ENCODE measurements at regions not wholly inside any gene's neighbourhood (a gene's known extent, or its start where the extent isn't known, plus 50 kb on each side); places are given as distances from the start of the nearest gene placed in this dataset.

DNA sequence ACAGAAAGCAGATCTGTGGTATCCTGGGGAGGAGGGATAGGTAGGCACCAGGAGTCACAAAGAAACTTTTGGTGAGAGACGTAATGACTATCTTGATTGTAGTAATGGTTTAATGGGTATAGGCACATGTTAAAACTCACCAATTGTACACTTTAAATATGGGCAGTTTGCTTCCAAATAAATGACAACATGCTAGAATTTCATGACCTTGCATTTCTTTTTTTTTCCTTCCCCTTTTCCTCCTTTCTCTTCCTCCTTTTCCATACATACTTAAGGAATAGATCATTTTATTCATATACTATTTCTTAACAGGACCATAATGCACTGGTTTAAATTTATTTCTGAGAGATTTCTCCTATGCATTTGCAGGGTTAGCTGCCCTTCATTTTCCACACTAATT is 341.8 kb downstream of the TMEM182 start:
- Histone ChIP-seq H3K9me3 (no peaks in the 10 kb centered on the region), H3K36me3 (no peaks in the 10 kb centered on the region)

DNA sequence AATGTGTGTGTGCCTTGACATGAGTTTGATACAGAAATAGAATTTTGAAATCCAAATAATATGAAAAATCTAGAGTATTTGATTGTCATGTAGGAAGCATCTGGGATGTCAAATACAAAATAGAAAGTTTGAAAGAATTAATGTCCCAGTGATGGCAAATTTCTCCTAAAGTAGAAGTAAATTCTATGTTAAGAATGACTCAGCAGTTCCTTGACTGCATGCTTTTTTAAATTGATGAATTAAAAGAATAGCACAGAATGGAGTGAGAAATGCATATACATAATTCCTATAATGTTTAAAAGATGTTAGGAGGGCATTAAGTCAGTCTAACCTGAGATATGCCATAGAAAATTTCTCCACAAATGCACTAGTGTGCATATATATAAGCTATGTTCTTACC is 357.5 kb downstream of the TMEM182 start:
- H3K4me3 ChIP-seq, result no peak overlapping the region
- no peaks in the 10 kb centered on the region for H3K27me3 ChIP-seq
- no peaks in the 10 kb centered on the region for H3K36me3 ChIP-seq
- ATAC-seq (no peak), DNase-seq (no peak)
- TF ChIP-seq, protein P1, sequence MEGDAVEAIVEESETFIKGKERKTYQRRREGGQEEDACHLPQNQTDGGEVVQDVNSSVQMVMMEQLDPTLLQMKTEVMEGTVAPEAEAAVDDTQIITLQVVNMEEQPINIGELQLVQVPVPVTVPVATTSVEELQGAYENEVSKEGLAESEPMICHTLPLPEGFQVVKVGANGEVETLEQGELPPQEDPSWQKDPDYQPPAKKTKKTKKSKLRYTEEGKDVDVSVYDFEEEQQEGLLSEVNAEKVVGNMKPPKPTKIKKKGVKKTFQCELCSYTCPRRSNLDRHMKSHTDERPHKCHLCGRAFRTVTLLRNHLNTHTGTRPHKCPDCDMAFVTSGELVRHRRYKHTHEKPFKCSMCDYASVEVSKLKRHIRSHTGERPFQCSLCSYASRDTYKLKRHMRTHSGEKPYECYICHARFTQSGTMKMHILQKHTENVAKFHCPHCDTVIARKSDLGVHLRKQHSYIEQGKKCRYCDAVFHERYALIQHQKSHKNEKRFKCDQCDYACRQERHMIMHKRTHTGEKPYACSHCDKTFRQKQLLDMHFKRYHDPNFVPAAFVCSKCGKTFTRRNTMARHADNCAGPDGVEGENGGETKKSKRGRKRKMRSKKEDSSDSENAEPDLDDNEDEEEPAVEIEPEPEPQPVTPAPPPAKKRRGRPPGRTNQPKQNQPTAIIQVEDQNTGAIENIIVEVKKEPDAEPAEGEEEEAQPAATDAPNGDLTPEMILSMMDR (IDR thresholded peaks at IDR 0.05), result no peak
- intact Hi-C loops (cut with DNase I), result no loop called here
- no peaks in the 10 kb centered on the region for H3K4me1 ChIP-seq
- no peak overlapping the region for H3K27ac ChIP-seq
- H3K9me3 ChIP-seq, result no peaks in the 10 kb centered on the region

More for the DNA sequence above, 341.8 kb downstream of the TMEM182 start:
- no peak for ATAC-seq
- no peak for DNase-seq
- intact Hi-C loops (cut with DNase I), result no loop called here
- Histone ChIP-seq H3K27ac (no peak overlapping the region), H3K4me3 (no peak overlapping the region), H3K27me3 (no peaks in the 10 kb centered on the region), H3K4me1 (no peaks in the 10 kb centered on the region)
- WGBS, 2 donors, result 63 to 82% methylated on average over 1 of the region's 1 CpG
- TF ChIP-seq, protein P1 (IDR thresholded peaks at IDR 0.05), result no peak

DNA sequence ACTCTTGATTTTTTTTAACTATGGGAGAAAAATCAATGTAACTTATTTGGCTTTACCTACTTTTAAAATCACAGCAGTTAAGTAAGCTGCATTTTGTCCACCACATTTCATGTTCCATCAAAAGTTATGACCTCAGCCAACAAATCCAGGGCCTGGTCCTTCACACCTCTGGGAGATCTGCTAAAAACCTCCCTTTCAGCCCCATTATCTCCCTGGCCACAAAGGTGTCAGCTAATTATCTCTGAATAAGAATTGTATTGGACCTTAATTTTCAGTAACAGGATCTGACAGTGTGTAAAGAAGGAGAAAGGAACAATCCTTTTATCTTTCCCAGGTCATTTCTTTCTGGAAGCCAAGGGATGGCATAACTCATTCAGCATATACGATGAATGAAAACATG is 359.3 kb downstream of the TMEM182 start:
- no peaks in the 10 kb centered on the region for H3K4me1 ChIP-seq
- H3K4me3 ChIP-seq, result no peak overlapping the region
- WGBS, 2 donors, result 64 to 68% methylated on average over 1 of the region's 1 CpG
- TF ChIP-seq, protein P1 (IDR thresholded peaks at IDR 0.05), result no peak
- no peak for ATAC-seq
- H3K36me3 ChIP-seq, result no peaks in the 10 kb centered on the region
- intact Hi-C loops (cut with DNase I), result no loop called here
- no peaks in the 10 kb centered on the region for H3K9me3 ChIP-seq
- H3K27me3 ChIP-seq, result no peaks in the 10 kb centered on the region
- H3K27ac ChIP-seq, result no peak overlapping the region
- DNase-seq, result no peak

DNA sequence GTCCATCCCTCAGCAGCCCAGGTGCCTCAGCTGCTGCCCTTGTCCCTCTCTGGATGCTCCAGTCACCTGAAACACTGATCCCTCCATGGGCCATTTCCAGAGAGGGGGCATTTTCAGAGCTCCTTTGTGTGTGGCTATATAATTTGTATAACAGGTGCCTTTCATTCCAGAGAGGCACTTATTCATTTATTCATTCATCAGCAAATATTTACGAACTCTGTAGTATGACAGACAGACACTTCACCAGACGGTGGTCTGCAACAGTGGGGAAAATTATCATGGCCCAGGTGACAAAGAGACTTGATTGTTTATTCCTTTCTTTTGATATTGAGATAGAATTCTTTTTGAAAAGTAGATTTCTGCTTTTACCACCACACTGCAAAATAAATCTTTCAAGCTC is 361.7 kb downstream of the TMEM182 start:
- Histone ChIP-seq H3K27ac (no peak overlapping the region), H3K27me3 (no peaks in the 10 kb centered on the region), H3K4me1 (no peaks in the 10 kb centered on the region), H3K4me3 (no peak overlapping the region), H3K9me3 (no peaks in the 10 kb centered on the region), H3K36me3 (no peaks in the 10 kb centered on the region)
- 82 to 86% methylated on average over 2 of the region's 2 CpGs for WGBS, 2 donors
- no peak for DNase-seq
- TF ChIP-seq, protein P1 (IDR thresholded peaks at IDR 0.05), result no peak
- ATAC-seq, result no peak
- intact Hi-C loops (cut with DNase I), result no loop called here

DNA sequence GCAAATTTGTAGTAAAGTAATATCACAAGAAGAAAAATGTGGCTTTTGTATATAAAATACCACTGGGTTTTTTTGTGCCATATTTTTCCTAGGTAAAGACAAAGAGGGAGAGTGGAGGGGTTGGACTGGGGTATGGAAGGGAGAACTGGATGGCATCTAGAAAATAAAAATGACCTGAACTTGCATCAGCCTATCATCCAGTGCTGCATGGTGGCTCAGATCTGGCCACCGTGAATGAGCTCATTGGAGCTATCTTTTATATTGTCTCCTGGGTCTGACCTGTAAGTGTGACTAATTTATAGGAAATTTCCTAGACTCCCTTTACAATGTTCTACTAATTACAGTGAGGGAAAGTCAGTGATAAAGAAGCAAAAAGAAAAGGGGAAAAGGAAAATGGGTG is 369.0 kb downstream of the TMEM182 start:
- no peak for ATAC-seq
- H3K4me3 ChIP-seq, result no peak overlapping the region

More for the DNA sequence above, 369.0 kb downstream of the TMEM182 start:
- peaks cover 0 to 16% (median 3%) of the 10 kb centered on the region in 11 donors for H3K9me3 ChIP-seq
- H3K4me1 ChIP-seq, result no peaks in the 10 kb centered on the region
- no peaks in the 10 kb centered on the region for H3K36me3 ChIP-seq
- H3K27ac ChIP-seq, result no peak overlapping the region
- H3K27me3 ChIP-seq, result no peaks in the 10 kb centered on the region
- intact Hi-C loops (cut with DNase I), result no loop called here
- TF ChIP-seq, protein P1 (IDR thresholded peaks at IDR 0.05), result no peak
- 70 to 77% methylated on average over 1 of the region's 1 CpG for WGBS, 2 donors
- no peak for DNase-seq
